Panc1 (cell line): ENCODE measurements at regions not wholly inside any gene's neighbourhood (a gene's known extent, or its start where the extent isn't known, plus 50 kb on each side); places are given as distances from the start of the nearest gene placed in this dataset.

Experiments used
- ATAC-seq: fragments of 200-7000 bp; cut with Tn5 transposase; 2 replicates; pipeline ENCODE4 v1.9.1; 2020; ENCODE audit warnings: mild to moderate bottlenecking, moderate library complexity
- BruUV-seq: library from RNA; stranded (reverse); fragments of 400-500 nt; replicated peaks from 2 replicates; lab custom pipeline; 2021; lab: Mats Ljungman, UMichigan
- CTCF ChIA-PET: fragments of 300-600 bp; sonication (Branson Sonifier 250); formaldehyde crosslinking; loops from one replicate; lab custom pipeline; 2022; ENCODE audit warnings: antibody characterized with exemption; lab: Charles Lee
- POLR2A ChIA-PET: fragments of 300-600 bp; sonication (Branson Sonifier 250); formaldehyde crosslinking; loops from one replicate; lab custom pipeline; 2022; ENCODE audit warnings: antibody characterized with exemption; lab: Charles Lee
- DNase-seq: peaks from one replicate; pipeline ENCODE4 v3.0.0-alpha.2; 2010; ENCODE audit warnings: low read depth, low spot score
- H3K27ac ChIP-seq: 2 replicates; pipeline ENCODE4 v1.5.1; 2011; ENCODE audit warnings: mild to moderate bottlenecking, low read length, inconsistent platforms
- H3K27me3 ChIP-seq: fragments of 200-500 bp; sonication (Bioruptor generic); 2 replicates; pipeline ENCODE4 v1.6.0; 2014; ENCODE audit warnings: low read length, inconsistent platforms; ENCODE audit not compliant: control insufficient read depth, insufficient read depth
- H3K36me3 ChIP-seq: fragments of 200-500 bp; sonication (Bioruptor generic); 2 replicates; pipeline ENCODE4 v1.5.1; 2014; ENCODE audit warnings: inconsistent platforms, mild to moderate bottlenecking, low read length, moderate library complexity; ENCODE audit not compliant: control insufficient read depth, insufficient read depth
- H3K4me1 ChIP-seq: 2 replicates; pipeline ENCODE4 v1.5.1; 2011; ENCODE audit warnings: inconsistent platforms, mild to moderate bottlenecking, low read length, moderate library complexity; ENCODE audit not compliant: control insufficient read depth, insufficient read depth
- H3K4me3 ChIP-seq, 2 experiments: 2 replicates each; pipeline ENCODE4 v1.5.1; 2011 to 2012; ENCODE audit warnings: low read depth in 2 of 2, low read length in 2 of 2, mild to moderate bottlenecking in 2 of 2, inconsistent platforms in 1 of 2, moderate library complexity in 1 of 2
- H3K9me3 ChIP-seq: fragments of 200-500 bp; sonication (Bioruptor generic); 2 replicates; pipeline ENCODE4 v1.5.1; 2014; ENCODE audit warnings: low read depth, mild to moderate bottlenecking, inconsistent platforms, low read length, moderate library complexity; ENCODE audit not compliant: control insufficient read depth, insufficient read depth
- POLR2AphosphoS5 ChIP-seq: IDR thresholded peaks from 2 replicates; pipeline ENCODE4 v1.6.1; 2012; ENCODE audit warnings: mild to moderate bottlenecking, low read depth, low read length, moderate library complexity
- SIN3A ChIP-seq: IDR thresholded peaks from 2 replicates; pipeline ENCODE4 v1.6.1; 2012; ENCODE audit warnings: low read depth, mild to moderate bottlenecking, low read length, moderate library complexity, borderline replicate concordance; ENCODE audit not compliant: insufficient read depth
- TCF7L2 ChIP-seq: IDR thresholded peaks from 2 replicates; pipeline ENCODE4 v1.6.1; 2011; ENCODE audit warnings: mild to moderate bottlenecking, low read depth, low read length, inconsistent platforms
- in situ Hi-C: cut with HindIII; loops from 2 replicates; pipeline ENCODE4 v1.10.0; 2016; ENCODE audit warnings: low sequenced_read_pairs, low pct_unique_long_range_greater_than_20kb
- intact Hi-C: fragments of 100-400 bp; cut with micrococcal nuclease; formaldehyde crosslinking; loops from one replicate; pipeline ENCODE4 v1.10.0; 2022; ENCODE audit not compliant: unreplicated experiment
- TF ChIP-seq, protein P1 (sequence below), 2 experiments: IDR thresholded peaks; 2 replicates each; pipeline ENCODE4 v1.6.1; 2011 to 2012; ENCODE audit warnings: low read depth in 2 of 2, control low read depth in 1 of 2, low read length in 1 of 2, mild to moderate bottlenecking in 1 of 2, moderate library complexity in 1 of 2; ENCODE audit not compliant: insufficient read depth in 1 of 2
- TF ChIP-seq, protein P2 (sequence below): fragments of 450-650 bp; IDR thresholded peaks from 2 replicates; pipeline ENCODE4 v1.5.1; 2017; ENCODE audit warnings: mild to moderate bottlenecking

- TF ChIP-seq, protein P1, sequence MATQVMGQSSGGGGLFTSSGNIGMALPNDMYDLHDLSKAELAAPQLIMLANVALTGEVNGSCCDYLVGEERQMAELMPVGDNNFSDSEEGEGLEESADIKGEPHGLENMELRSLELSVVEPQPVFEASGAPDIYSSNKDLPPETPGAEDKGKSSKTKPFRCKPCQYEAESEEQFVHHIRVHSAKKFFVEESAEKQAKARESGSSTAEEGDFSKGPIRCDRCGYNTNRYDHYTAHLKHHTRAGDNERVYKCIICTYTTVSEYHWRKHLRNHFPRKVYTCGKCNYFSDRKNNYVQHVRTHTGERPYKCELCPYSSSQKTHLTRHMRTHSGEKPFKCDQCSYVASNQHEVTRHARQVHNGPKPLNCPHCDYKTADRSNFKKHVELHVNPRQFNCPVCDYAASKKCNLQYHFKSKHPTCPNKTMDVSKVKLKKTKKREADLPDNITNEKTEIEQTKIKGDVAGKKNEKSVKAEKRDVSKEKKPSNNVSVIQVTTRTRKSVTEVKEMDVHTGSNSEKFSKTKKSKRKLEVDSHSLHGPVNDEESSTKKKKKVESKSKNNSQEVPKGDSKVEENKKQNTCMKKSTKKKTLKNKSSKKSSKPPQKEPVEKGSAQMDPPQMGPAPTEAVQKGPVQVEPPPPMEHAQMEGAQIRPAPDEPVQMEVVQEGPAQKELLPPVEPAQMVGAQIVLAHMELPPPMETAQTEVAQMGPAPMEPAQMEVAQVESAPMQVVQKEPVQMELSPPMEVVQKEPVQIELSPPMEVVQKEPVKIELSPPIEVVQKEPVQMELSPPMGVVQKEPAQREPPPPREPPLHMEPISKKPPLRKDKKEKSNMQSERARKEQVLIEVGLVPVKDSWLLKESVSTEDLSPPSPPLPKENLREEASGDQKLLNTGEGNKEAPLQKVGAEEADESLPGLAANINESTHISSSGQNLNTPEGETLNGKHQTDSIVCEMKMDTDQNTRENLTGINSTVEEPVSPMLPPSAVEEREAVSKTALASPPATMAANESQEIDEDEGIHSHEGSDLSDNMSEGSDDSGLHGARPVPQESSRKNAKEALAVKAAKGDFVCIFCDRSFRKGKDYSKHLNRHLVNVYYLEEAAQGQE (IDR thresholded peaks at IDR 0.05; ENCODE audit: insufficient read depth in 1 of 2, low read depth in 2 of 2, low read length in 1 of 2), result no peak
- no peak for TF ChIP-seq POLR2AphosphoS5
- TF ChIP-seq SIN3A, result no peak
- TF ChIP-seq, protein P2, sequence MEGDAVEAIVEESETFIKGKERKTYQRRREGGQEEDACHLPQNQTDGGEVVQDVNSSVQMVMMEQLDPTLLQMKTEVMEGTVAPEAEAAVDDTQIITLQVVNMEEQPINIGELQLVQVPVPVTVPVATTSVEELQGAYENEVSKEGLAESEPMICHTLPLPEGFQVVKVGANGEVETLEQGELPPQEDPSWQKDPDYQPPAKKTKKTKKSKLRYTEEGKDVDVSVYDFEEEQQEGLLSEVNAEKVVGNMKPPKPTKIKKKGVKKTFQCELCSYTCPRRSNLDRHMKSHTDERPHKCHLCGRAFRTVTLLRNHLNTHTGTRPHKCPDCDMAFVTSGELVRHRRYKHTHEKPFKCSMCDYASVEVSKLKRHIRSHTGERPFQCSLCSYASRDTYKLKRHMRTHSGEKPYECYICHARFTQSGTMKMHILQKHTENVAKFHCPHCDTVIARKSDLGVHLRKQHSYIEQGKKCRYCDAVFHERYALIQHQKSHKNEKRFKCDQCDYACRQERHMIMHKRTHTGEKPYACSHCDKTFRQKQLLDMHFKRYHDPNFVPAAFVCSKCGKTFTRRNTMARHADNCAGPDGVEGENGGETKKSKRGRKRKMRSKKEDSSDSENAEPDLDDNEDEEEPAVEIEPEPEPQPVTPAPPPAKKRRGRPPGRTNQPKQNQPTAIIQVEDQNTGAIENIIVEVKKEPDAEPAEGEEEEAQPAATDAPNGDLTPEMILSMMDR, result no peak
- TF ChIP-seq TCF7L2, result no peak
- Histone ChIP-seq H3K36me3 (no peaks in the 10 kb centered on the region), H3K27ac (no peak overlapping the region), H3K27me3 (no peaks in the 10 kb centered on the region), H3K4me1 (no peaks in the 10 kb centered on the region), H3K9me3 (no peaks in the 10 kb centered on the region), H3K4me3 (no peak overlapping the region)
- no TSS peak for BruUV-seq
- ATAC-seq, result no peak
- no peak for DNase-seq
- intact Hi-C loops (no loop called here), in situ Hi-C loops (no loop called here)
- CTCF ChIA-PET, result no interaction called here
- POLR2A ChIA-PET, result no interaction called here
Measured at GRCh38 chr12:5134861-5135525, 91.3 kb downstream of the KCNA5 start.

- no peaks in the 10 kb centered on the region for H3K4me1 ChIP-seq
- POLR2A ChIA-PET, result no interaction called here
- no peak for TF ChIP-seq TCF7L2
- TF ChIP-seq POLR2AphosphoS5, result no peak
- TF ChIP-seq SIN3A, result no peak
- TF ChIP-seq, protein P1 (IDR thresholded peaks at IDR 0.05; ENCODE audit: insufficient read depth in 1 of 2, low read depth in 2 of 2, low read length in 1 of 2), result no peak
- TF ChIP-seq, protein P2, result no peak
- intact Hi-C loops, result no loop called here
- no peaks in the 10 kb centered on the region for H3K9me3 ChIP-seq
- no TSS peak for BruUV-seq
- DNase-seq (no peak), ATAC-seq (no peak)
- no peak overlapping the region for H3K4me3 ChIP-seq
- H3K27ac ChIP-seq, result no peak overlapping the region
- CTCF ChIA-PET, result no interaction called here
- H3K27me3 ChIP-seq, result no peaks in the 10 kb centered on the region
- H3K36me3 ChIP-seq, result no peaks in the 10 kb centered on the region
- in situ Hi-C loops, result no loop called here
Measured at GRCh38 chr12:5138256-5138655, 94.6 kb downstream of the KCNA5 start.
